ENCODE measurements at regions not wholly inside any gene's neighbourhood (a gene's known extent, or its start where the extent isn't known, plus 50 kb on each side); places are given as distances from the start of the nearest gene placed in this dataset.

GRCh38 chr11:115111066-115111465, 393.1 kb downstream of the CADM1 start:
- Histone ChIP-seq H3K27ac (ENCODE audit: low read depth, low read length) (no peak overlapping the region), H3K4me1 (ENCODE audit: control insufficient read depth in 3 of 3, insufficient read depth in 3 of 3, low read length in 3 of 3) (peaks cover 0 to under 1% (median 0%) of the 10 kb centered on the region in 3 donors), H3K9me3 (ENCODE audit: control insufficient read depth in 3 of 3, low read length in 3 of 3) (no peaks in the 10 kb centered on the region), H3K9ac (ENCODE audit: low read depth in 1 of 3, low read length in 3 of 3) (no peak overlapping the region), H3K27me3 (ENCODE audit: control insufficient read depth in 3 of 3, insufficient read depth in 3 of 3, low read length in 3 of 3) (no peaks in the 10 kb centered on the region), H3K4me3 (ENCODE audit: low read length in 3 of 3) (no peak overlapping the region), H3K36me3 (ENCODE audit: control insufficient read depth in 3 of 3, insufficient read depth in 3 of 3, low read length in 3 of 3) (no peaks in the 10 kb centered on the region)

- Histone ChIP-seq H3K4me3 (ENCODE audit: low read length in 3 of 3) (no peak overlapping the region), H3K4me1 (ENCODE audit: control insufficient read depth in 3 of 3, insufficient read depth in 3 of 3, low read length in 3 of 3) (peaks cover 0 to 7% (median 0%) of the 10 kb centered on the region in 3 donors), H3K27me3 (ENCODE audit: control insufficient read depth in 3 of 3, insufficient read depth in 3 of 3, low read length in 3 of 3) (no peaks in the 10 kb centered on the region), H3K9me3 (ENCODE audit: control insufficient read depth in 3 of 3, low read length in 3 of 3) (no peaks in the 10 kb centered on the region), H3K9ac (ENCODE audit: low read depth in 1 of 3, low read length in 3 of 3) (no peak overlapping the region), H3K27ac (ENCODE audit: low read depth, low read length) (no peak overlapping the region), H3K36me3 (ENCODE audit: control insufficient read depth in 3 of 3, insufficient read depth in 3 of 3, low read length in 3 of 3) (no peaks in the 10 kb centered on the region)
Observed at GRCh38 chr11:115112754-115113153, 391.5 kb downstream of the CADM1 start.

DNA sequence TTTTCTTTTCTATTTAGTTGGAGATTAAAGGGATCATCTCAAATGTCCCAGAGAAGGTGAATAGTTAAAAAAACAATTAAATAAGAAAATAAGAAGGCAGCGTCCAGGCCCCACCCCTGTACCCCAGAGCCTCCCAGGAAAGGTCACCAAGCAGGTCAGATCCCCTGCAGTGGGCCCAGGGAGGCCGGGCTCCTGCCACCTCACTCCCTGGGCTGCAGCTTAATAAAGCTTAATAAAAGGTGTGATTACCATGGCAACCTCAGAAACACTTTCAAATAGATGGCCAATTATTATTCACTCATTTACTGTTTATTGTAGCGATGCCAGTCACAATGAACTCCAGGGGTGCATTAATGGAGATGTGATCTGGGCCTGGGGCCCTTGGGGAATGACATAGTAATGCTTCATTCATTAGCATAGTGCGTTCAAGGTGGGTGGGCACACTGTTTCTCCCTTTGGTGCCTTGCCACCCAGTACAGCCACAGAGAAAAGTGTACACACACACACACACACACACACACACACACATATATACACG, 386.2 kb downstream of the CADM1 start:
- H3K4me3 ChIP-seq (ENCODE audit: low read length in 3 of 3) = no peak overlapping the region

GRCh38 chr11:115119146-115119545, 385.1 kb downstream of the CADM1 start:
- no peak overlapping the region for H3K27ac ChIP-seq (ENCODE audit: low read depth, low read length)
- H3K9me3 ChIP-seq (ENCODE audit: control insufficient read depth in 3 of 3, low read length in 3 of 3) = no peaks in the 10 kb centered on the region
- H3K27me3 ChIP-seq (ENCODE audit: control insufficient read depth in 3 of 3, insufficient read depth in 3 of 3, low read length in 3 of 3) = no peaks in the 10 kb centered on the region
- H3K36me3 ChIP-seq (ENCODE audit: control insufficient read depth in 3 of 3, insufficient read depth in 3 of 3, low read length in 3 of 3) = no peaks in the 10 kb centered on the region
- no peak overlapping the region for H3K9ac ChIP-seq (ENCODE audit: low read depth in 1 of 3, low read length in 3 of 3)
- H3K4me3 ChIP-seq (ENCODE audit: low read length in 3 of 3) = no peak overlapping the region
- H3K4me1 ChIP-seq (ENCODE audit: control insufficient read depth in 3 of 3, insufficient read depth in 3 of 3, low read length in 3 of 3) = peaks cover 0 to 7% (median 0%) of the 10 kb centered on the region in 3 donors

More for the DNA sequence above, 386.2 kb downstream of the CADM1 start:
- no peaks in the 10 kb centered on the region for H3K27me3 ChIP-seq (ENCODE audit: control insufficient read depth in 3 of 3, insufficient read depth in 3 of 3, low read length in 3 of 3)
- H3K27ac ChIP-seq (ENCODE audit: low read depth, low read length) = no peak overlapping the region
- H3K9me3 ChIP-seq (ENCODE audit: control insufficient read depth in 3 of 3, low read length in 3 of 3) = no peaks in the 10 kb centered on the region
- no peaks in the 10 kb centered on the region for H3K36me3 ChIP-seq (ENCODE audit: control insufficient read depth in 3 of 3, insufficient read depth in 3 of 3, low read length in 3 of 3)
- H3K4me1 ChIP-seq (ENCODE audit: control insufficient read depth in 3 of 3, insufficient read depth in 3 of 3, low read length in 3 of 3) = peaks cover 0 to 7% (median 0%) of the 10 kb centered on the region in 3 donors
- H3K9ac ChIP-seq (ENCODE audit: low read depth in 1 of 3, low read length in 3 of 3) = no peak overlapping the region
